ENCODE measurements at regions not wholly inside any gene's neighbourhood (a gene's known extent, or its start where the extent isn't known, plus 50 kb on each side); places are given as distances from the start of the nearest gene placed in this dataset.

DNA sequence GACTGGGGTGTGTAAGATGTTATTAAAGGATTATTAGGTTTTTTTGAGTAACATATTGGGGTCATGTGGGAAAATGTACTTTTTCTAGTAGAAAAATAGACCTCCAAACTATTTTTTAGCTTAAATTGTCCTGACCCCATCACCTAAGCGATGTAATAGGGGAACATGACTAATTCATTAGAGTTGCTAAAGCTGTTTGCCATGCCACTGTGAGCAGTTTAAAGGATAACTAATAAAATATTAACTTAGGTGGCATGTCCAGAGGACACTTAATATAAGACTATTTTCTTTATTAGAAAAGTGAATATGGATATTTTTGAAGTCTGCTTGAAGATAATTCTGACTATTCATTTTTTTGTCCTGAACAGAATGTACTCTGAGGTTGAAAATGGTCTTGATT, 545.9 kb upstream of the BTBD3 start:
- TF ChIP-seq, protein P1, sequence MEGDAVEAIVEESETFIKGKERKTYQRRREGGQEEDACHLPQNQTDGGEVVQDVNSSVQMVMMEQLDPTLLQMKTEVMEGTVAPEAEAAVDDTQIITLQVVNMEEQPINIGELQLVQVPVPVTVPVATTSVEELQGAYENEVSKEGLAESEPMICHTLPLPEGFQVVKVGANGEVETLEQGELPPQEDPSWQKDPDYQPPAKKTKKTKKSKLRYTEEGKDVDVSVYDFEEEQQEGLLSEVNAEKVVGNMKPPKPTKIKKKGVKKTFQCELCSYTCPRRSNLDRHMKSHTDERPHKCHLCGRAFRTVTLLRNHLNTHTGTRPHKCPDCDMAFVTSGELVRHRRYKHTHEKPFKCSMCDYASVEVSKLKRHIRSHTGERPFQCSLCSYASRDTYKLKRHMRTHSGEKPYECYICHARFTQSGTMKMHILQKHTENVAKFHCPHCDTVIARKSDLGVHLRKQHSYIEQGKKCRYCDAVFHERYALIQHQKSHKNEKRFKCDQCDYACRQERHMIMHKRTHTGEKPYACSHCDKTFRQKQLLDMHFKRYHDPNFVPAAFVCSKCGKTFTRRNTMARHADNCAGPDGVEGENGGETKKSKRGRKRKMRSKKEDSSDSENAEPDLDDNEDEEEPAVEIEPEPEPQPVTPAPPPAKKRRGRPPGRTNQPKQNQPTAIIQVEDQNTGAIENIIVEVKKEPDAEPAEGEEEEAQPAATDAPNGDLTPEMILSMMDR (IDR thresholded peaks at IDR 0.05) = no peak
- Histone ChIP-seq H3K4me3 (no peak overlapping the region), H3K4me1 (peaks cover 6 to 47% (median 19%) of the 10 kb centered on the region in 3 donors), H3K9me3 (no peaks in the 10 kb centered on the region), H3K36me3 (no peaks in the 10 kb centered on the region), H3K27me3 (no peaks in the 10 kb centered on the region), H3K27ac (no peak overlapping the region)
- 83 to 94% methylated on average over 1 of the region's 1 CpG for WGBS, 2 donors
- intact Hi-C loops (cut with DNase I) = no loop called here
- DNase-seq = no peak

DNA sequence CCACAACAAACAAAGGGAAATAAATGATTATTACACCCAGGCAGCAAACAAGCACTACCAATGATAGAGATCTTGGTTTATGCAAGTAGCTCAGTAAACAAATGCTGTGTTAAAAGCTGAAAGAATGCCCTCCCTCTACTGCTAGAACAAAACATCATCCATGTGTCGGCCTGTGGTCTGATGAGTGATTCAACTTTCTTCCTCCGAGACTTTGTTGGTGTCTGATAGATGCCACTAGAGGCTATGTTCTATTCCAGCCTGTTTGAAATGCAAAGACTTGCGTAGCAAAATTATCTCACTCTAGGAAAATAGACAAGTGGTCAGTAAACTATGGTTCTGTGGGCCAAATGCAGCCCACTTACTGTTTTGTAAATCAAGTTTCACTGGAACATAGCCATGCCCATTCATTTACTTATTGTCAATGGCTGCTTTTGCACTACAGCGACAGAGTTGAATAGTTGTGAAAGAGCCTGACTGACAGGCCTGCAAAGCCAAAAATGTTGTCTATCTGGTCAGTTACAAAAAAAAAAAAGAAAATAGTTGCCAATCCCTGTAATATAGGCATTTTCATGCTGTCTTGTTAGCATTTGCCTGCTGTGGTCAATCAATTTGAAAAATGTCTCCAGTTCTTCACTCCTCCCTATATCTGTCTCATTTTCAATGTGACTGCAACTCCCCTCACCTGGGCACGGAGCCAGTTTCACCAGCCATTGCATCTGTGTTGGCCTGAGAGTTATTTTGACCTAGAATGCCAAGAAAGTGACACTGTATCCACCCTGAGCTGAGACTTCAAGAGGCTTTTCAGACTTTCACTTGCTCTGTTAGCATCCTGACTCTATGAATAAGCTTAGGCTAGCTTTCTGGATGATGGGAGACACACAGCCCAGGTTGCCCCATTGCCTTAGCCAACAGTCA, 544.6 kb upstream of the BTBD3 start:
- no peak overlapping the region for H3K4me3 ChIP-seq
- DNase-seq = no peak
- H3K9me3 ChIP-seq = no peaks in the 10 kb centered on the region
- intact Hi-C loops (cut with DNase I) = no loop called here
- no peaks in the 10 kb centered on the region for H3K27me3 ChIP-seq
- 76 to 77% methylated on average over 5 of the region's 5 CpGs for WGBS, 2 donors
- no peaks in the 10 kb centered on the region for H3K36me3 ChIP-seq
- H3K4me1 ChIP-seq = peaks cover 10 to 61% (median 19%) of the 10 kb centered on the region in 3 donors
- TF ChIP-seq, protein P1 (IDR thresholded peaks at IDR 0.05) = no peak
- no peak for TF ChIP-seq POLR2A (IDR thresholded peaks at IDR 0.05)
- no peak overlapping the region for H3K27ac ChIP-seq

DNA sequence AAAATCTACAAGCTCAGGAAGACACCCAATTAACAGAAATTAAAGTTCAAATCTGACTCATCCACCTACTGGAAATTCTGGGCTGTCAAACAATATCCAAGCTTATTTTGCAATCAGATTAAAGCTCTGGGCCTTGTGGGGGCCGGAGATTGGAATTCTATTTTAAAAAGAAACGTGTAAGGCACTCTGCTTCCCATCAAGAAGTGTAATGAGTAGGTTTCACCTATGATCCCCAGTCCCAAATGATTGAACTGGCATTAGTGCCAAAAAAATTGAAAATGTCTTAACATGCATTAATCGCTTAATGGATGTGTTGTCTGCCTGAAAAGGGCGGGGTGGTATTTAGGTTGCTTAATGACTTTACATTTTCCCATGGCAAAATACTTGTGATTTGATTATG, 542.4 kb upstream of the BTBD3 start:
- no peak overlapping the region for H3K4me3 ChIP-seq
- no peaks in the 10 kb centered on the region for H3K9me3 ChIP-seq
- intact Hi-C loops (cut with DNase I) = no loop called here
- no peak for DNase-seq
- WGBS, 2 donors = 26 to 32% methylated on average over 4 of the region's 4 CpGs
- no peak for TF ChIP-seq POLR2A (IDR thresholded peaks at IDR 0.05)
- H3K27ac ChIP-seq = peak overlapping the region; percentile 72 to 86 (median 78)
- no peaks in the 10 kb centered on the region for H3K36me3 ChIP-seq
- no peaks in the 10 kb centered on the region for H3K27me3 ChIP-seq
- peaks cover 10 to 72% (median 22%) of the 10 kb centered on the region in 3 donors for H3K4me1 ChIP-seq

DNA sequence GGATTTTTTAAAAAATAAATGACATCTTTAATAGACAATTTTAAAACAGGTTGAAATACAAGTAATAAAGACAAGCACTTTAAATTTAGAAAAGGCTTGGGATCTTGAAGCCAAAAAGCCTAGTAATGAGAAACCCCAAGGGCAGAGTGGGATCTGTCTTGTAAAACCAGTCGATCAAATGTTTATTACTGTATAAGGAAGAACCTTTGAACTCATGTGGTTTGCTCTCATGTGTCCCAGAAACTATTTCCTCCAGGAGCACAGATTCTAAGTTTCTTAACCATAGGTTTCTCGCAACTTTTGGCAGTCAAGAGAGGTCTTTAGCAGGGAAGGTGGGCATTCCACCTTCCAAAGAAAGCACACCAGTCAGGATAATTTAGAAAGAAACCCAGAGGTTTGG, 541.7 kb upstream of the BTBD3 start:
- H3K9me3 ChIP-seq = no peaks in the 10 kb centered on the region
- H3K4me3 ChIP-seq = no peak overlapping the region
- 36 to 38% methylated on average over 2 of the region's 2 CpGs for WGBS, 2 donors
- peaks cover 10 to 78% (median 22%) of the 10 kb centered on the region in 3 donors for H3K4me1 ChIP-seq
- no peak for DNase-seq
- H3K27ac ChIP-seq = peak overlapping the region; percentile 72 to 86 (median 78)
- intact Hi-C loops (cut with DNase I) = no loop called here
- TF ChIP-seq, protein P1 (IDR thresholded peaks at IDR 0.05) = no peak
- TF ChIP-seq POLR2A (IDR thresholded peaks at IDR 0.05) = no peak
- H3K36me3 ChIP-seq = no peaks in the 10 kb centered on the region
- no peaks in the 10 kb centered on the region for H3K27me3 ChIP-seq

DNA sequence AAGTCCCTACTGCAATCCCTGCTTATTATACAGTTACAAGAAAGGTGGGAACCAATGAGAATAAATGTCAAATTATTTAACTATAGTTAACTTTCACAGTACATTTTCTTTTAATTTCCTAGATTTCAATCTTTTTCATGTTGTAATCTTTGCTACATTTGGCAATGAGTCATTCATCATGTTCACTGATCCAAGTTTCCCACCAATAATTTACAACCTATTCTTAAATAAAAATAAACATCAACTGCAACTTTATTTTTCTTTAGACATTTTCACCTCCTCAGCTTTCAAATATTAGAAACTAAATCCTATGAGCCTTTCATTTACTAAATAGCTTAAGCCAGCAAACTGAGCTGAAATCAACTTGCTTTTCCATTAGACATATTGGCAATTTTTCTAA, 541.3 kb upstream of the BTBD3 start:
- DNase-seq = no peak
- Histone ChIP-seq H3K9me3 (no peaks in the 10 kb centered on the region), H3K4me3 (no peak overlapping the region), H3K27me3 (no peaks in the 10 kb centered on the region), H3K27ac (peak overlapping the region in 3 of 4 donors; percentile 72 to 86 (median 84)), H3K4me1 (peaks cover 10 to 79% (median 22%) of the 10 kb centered on the region in 3 donors), H3K36me3 (no peaks in the 10 kb centered on the region)
- intact Hi-C loops (cut with DNase I) = no loop called here
- no peak for TF ChIP-seq POLR2A (IDR thresholded peaks at IDR 0.05)
- TF ChIP-seq, protein P1 (IDR thresholded peaks at IDR 0.05) = no peak
